Mesothelial cell of epicardium (in vitro differentiated cells): ENCODE measurements at regions not wholly inside any gene's neighbourhood (a gene's known extent, or its start where the extent isn't known, plus 50 kb on each side); places are given as distances from the start of the nearest gene placed in this dataset.

Experiments
- DNase-seq, 2 experiments: peaks; one replicate each; pipeline ENCODE4 v3.0.0; 2021; ENCODE audit warnings: low spot score in 2 of 2; ENCODE audit not compliant: unreplicated experiment in 2 of 2
- H3K27ac Mint-ChIP-seq: 2 replicates; pipeline ENCODE4 v1.8.0; 2021; ENCODE audit warnings: mixed read lengths
- H3K27me3 Mint-ChIP-seq: 2 replicates; pipeline ENCODE4 v1.8.0; 2021; ENCODE audit warnings: low read depth, mixed read lengths
- H3K36me3 Mint-ChIP-seq: 2 replicates; pipeline ENCODE4 v1.8.0; 2021; ENCODE audit warnings: mixed read lengths
- H3K4me1 Mint-ChIP-seq: 2 replicates; pipeline ENCODE4 v1.8.0; 2021; ENCODE audit warnings: mixed read lengths
- H3K4me3 Mint-ChIP-seq: 2 replicates; pipeline ENCODE4 v1.8.0; 2021; ENCODE audit warnings: mild to moderate bottlenecking, moderate library complexity, mixed read lengths
- H3K9me3 Mint-ChIP-seq: 2 replicates; pipeline ENCODE4 v1.8.0; 2021; ENCODE audit warnings: mixed read lengths
- CTCF ChIP-seq: fragments of 200-600 bp; sonication (generic); IDR thresholded peaks from one replicate; pipeline ENCODE4 v1.5.0; 2021; ENCODE audit warnings: antibody characterized with exemption; ENCODE audit not compliant: unreplicated experiment

DNA sequence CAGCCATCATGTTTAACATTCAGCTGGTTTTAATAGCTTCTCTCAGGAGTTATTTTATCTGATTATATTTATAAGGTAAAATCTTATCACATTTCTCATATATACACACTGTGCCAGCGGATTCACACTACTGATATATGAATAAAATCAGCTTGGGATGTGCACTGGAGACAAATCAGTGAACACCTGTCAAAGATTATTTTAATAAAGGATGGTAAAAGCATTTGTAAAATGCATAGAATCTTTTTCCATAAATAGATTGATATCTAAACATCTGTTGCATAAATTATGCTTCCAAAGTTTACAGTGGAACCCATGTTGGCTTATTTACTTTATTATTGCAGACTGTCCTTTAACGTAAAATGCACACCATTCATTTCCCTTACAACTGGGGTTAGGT lies 1125.8 kb upstream of the CNTN5 start:
- Mint-ChIP-seq H3K36me3 (no peaks in the 10 kb centered on the region), H3K9me3 (peaks cover 4% of the 10 kb centered on the region)
- no peak for TF ChIP-seq CTCF

GRCh38 chr11:97895572-97895971 lies 1125.2 kb upstream of the CNTN5 start:
- Mint-ChIP-seq H3K36me3 (no peaks in the 10 kb centered on the region), H3K27ac (no peak overlapping the region), H3K27me3 (no peaks in the 10 kb centered on the region), H3K4me1 (no peaks in the 10 kb centered on the region), H3K4me3 (no peak overlapping the region), H3K9me3 (peaks cover 4% of the 10 kb centered on the region)
- no peak for TF ChIP-seq CTCF
- DNase-seq = no peak

More for the DNA sequence above, 1125.8 kb upstream of the CNTN5 start:
- no peaks in the 10 kb centered on the region for H3K27me3 Mint-ChIP-seq
- H3K4me1 Mint-ChIP-seq = no peaks in the 10 kb centered on the region
- no peak overlapping the region for H3K4me3 Mint-ChIP-seq
- no peak for DNase-seq
- H3K27ac Mint-ChIP-seq = no peak overlapping the region

DNA sequence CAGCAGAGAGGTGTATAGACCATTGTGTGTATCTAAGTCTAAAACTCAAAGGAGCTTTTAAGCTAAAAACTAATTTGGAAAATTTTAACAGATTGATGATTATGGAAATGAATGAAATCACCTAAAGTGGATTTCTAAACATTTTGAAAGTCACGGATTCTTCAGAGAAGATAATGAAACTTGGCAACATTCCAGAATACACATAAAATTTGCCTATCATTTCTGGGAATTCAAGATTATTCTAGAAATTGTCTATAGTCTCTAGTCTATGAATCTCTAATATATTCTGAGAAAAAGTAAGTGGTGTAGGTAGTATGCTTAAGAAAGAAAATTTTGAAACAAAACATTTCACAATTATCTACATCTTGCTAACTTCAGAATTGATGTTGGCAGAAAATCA lies 1117.9 kb upstream of the CNTN5 start:
- Mint-ChIP-seq H3K9me3 (peaks cover 9% of the 10 kb centered on the region), H3K4me3 (no peak overlapping the region), H3K4me1 (peaks cover 8% of the 10 kb centered on the region), H3K27ac (no peak overlapping the region), H3K27me3 (no peaks in the 10 kb centered on the region), H3K36me3 (no peaks in the 10 kb centered on the region)
- no peak for TF ChIP-seq CTCF
- no peak for DNase-seq

DNA sequence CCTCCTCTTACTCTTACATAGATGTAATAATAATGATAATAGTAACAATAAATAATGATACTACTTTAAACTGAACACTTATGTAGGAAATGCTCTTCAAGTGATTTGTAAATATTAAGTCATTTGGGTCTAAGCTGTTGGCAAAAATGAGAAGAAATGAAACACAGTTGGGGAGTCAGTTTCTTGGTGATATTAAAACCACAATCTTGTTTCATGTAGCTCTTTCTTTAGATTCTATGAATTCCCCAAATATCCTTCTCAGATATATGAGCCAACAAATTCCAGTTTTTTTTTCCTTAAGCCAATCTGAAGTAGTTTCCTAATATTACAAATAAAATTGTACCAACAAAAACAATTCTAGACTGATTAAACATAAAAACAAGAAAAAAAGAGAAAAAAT lies 1115.6 kb upstream of the CNTN5 start:
- Mint-ChIP-seq H3K9me3 (peaks cover 9% of the 10 kb centered on the region), H3K4me3 (no peak overlapping the region), H3K4me1 (peaks cover 28% of the 10 kb centered on the region), H3K27me3 (no peaks in the 10 kb centered on the region), H3K36me3 (no peaks in the 10 kb centered on the region), H3K27ac (no peak overlapping the region)
- no peak for DNase-seq
- no peak for TF ChIP-seq CTCF

- TF ChIP-seq CTCF = no peak
- Mint-ChIP-seq H3K4me1 (peaks cover 31% of the 10 kb centered on the region), H3K9me3 (peaks cover 9% of the 10 kb centered on the region), H3K36me3 (no peaks in the 10 kb centered on the region), H3K27me3 (no peaks in the 10 kb centered on the region), H3K27ac (no peak overlapping the region), H3K4me3 (no peak overlapping the region)
- no peak for DNase-seq
Observed at GRCh38 chr11:97905671-97906070, 1115.1 kb upstream of the CNTN5 start.

- TF ChIP-seq CTCF = no peak
- no peaks in the 10 kb centered on the region for H3K27me3 Mint-ChIP-seq
Observed at GRCh38 chr11:97908354-97908753, 1112.4 kb upstream of the CNTN5 start.

More at GRCh38 chr11:97908354-97908753, 1112.4 kb upstream of the CNTN5 start:
- no peak for DNase-seq
- Mint-ChIP-seq H3K9me3 (no peaks in the 10 kb centered on the region), H3K4me1 (peaks cover 31% of the 10 kb centered on the region), H3K36me3 (no peaks in the 10 kb centered on the region), H3K4me3 (no peak overlapping the region), H3K27ac (no peak overlapping the region)
